ENCODE measurements at regions not wholly inside any gene's neighbourhood (a gene's known extent, or its start where the extent isn't known, plus 50 kb on each side); places are given as distances from the start of the nearest gene placed in this dataset.
A peak's percentile ranks its signal among the peaks of the same experiment; 100 is the strongest.

GRCh38 chr1:47564570-47564969, 126.7 kb downstream of the FOXD2 start:
- no peak overlapping the region for H3K27ac ChIP-seq
- TF ChIP-seq ZFX (IDR thresholded peaks at IDR 0.05) (no peak), CTCF (conservative IDR thresholded peaks at IDR 0.05) (no peak)

- H3K27ac ChIP-seq, result no peak overlapping the region
- TF ChIP-seq ZFX (IDR thresholded peaks at IDR 0.05), result no peak
- no peak for TF ChIP-seq CTCF (conservative IDR thresholded peaks at IDR 0.05)
These were observed 127.2 kb downstream of the FOXD2 start for GRCh38 chr1:47565092-47565491.

GRCh38 chr1:47565676-47566075, 127.8 kb downstream of the FOXD2 start:
- H3K27ac ChIP-seq, result no peak overlapping the region
- TF ChIP-seq CTCF (conservative IDR thresholded peaks at IDR 0.05), result no peak
- no peak for TF ChIP-seq ZFX (IDR thresholded peaks at IDR 0.05)

- no peak for TF ChIP-seq ZFX (IDR thresholded peaks at IDR 0.05)
- no peak for TF ChIP-seq CTCF (conservative IDR thresholded peaks at IDR 0.05)
- no peak overlapping the region for H3K27ac ChIP-seq
These were observed 130.9 kb downstream of the FOXD2 start for GRCh38 chr1:47568763-47569162.

GRCh38 chr1:47569261-47569660, 131.4 kb downstream of the FOXD2 start:
- H3K27ac ChIP-seq, result no peak overlapping the region
- TF ChIP-seq CTCF (conservative IDR thresholded peaks at IDR 0.05), result no peak
- TF ChIP-seq ZFX (IDR thresholded peaks at IDR 0.05), result no peak

GRCh38 chr1:47569681-47570470, 132.0 kb downstream of the FOXD2 start:
- H3K27ac ChIP-seq, result no peak overlapping the region
- TF ChIP-seq CTCF (conservative IDR thresholded peaks at IDR 0.05) (peak; percentile 76), ZFX (IDR thresholded peaks at IDR 0.05) (no peak)

GRCh38 chr1:47571161-47571560, 133.3 kb downstream of the FOXD2 start:
- no peak overlapping the region for H3K27ac ChIP-seq
- TF ChIP-seq ZFX (IDR thresholded peaks at IDR 0.05), result no peak
- TF ChIP-seq CTCF (conservative IDR thresholded peaks at IDR 0.05), result no peak
